ENCODE measurements at regions not wholly inside any gene's neighbourhood (a gene's known extent, or its start where the extent isn't known, plus 50 kb on each side); places are given as distances from the start of the nearest gene placed in this dataset.

DNA sequence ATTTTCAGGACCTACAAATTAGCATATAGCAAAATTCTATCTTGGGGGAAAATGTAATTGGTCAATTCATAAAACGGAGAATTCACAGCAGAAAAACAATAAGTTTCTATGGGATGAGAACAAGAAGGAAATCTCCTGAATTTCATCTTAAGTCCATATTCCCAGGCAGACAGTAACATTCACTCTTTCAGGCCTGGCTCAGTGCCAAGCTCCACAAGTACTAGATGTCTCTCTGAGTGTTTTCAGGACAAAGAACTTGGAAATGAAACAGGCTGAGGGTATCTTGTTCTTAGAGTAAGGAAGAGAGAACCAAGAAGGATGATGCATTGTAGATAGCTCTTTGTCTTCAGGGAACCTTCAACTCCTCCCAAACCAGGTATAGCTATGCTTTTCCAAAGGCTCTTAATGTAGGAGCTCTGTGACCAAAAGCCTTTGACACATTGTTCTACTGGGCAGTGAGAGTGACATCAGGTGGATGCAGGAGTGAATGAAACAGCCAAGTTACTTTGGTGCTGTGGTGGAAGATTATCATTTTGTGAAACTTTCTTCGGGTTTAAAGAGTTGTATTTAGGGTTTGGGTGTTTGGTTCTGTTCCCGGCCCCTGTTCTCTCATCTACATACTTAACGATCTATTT, 298.3 kb downstream of the GPATCH2 start:
- TF ChIP-seq, protein P1, sequence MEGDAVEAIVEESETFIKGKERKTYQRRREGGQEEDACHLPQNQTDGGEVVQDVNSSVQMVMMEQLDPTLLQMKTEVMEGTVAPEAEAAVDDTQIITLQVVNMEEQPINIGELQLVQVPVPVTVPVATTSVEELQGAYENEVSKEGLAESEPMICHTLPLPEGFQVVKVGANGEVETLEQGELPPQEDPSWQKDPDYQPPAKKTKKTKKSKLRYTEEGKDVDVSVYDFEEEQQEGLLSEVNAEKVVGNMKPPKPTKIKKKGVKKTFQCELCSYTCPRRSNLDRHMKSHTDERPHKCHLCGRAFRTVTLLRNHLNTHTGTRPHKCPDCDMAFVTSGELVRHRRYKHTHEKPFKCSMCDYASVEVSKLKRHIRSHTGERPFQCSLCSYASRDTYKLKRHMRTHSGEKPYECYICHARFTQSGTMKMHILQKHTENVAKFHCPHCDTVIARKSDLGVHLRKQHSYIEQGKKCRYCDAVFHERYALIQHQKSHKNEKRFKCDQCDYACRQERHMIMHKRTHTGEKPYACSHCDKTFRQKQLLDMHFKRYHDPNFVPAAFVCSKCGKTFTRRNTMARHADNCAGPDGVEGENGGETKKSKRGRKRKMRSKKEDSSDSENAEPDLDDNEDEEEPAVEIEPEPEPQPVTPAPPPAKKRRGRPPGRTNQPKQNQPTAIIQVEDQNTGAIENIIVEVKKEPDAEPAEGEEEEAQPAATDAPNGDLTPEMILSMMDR (IDR thresholded peaks at IDR 0.05) = no peak
- TF ChIP-seq POLR2A (IDR thresholded peaks at IDR 0.05) = no peak
